Muscle of back (tissue), 3 donors: ENCODE measurements at regions not wholly inside any gene's neighbourhood (a gene's known extent, or its start where the extent isn't known, plus 50 kb on each side); places are given as distances from the start of the nearest gene placed in this dataset.
"Not testable (repeated sequence)": the region's sequence is repeated elsewhere in the genome, so short reads cannot be mapped to it uniquely, and the experiment has no call there.

Source experiments
- DNase-seq, 3 donors: peaks; one replicate each; pipeline versions ENCODE4 v3.0.0 to v3.0.0-alpha.2; 2013

DNA sequence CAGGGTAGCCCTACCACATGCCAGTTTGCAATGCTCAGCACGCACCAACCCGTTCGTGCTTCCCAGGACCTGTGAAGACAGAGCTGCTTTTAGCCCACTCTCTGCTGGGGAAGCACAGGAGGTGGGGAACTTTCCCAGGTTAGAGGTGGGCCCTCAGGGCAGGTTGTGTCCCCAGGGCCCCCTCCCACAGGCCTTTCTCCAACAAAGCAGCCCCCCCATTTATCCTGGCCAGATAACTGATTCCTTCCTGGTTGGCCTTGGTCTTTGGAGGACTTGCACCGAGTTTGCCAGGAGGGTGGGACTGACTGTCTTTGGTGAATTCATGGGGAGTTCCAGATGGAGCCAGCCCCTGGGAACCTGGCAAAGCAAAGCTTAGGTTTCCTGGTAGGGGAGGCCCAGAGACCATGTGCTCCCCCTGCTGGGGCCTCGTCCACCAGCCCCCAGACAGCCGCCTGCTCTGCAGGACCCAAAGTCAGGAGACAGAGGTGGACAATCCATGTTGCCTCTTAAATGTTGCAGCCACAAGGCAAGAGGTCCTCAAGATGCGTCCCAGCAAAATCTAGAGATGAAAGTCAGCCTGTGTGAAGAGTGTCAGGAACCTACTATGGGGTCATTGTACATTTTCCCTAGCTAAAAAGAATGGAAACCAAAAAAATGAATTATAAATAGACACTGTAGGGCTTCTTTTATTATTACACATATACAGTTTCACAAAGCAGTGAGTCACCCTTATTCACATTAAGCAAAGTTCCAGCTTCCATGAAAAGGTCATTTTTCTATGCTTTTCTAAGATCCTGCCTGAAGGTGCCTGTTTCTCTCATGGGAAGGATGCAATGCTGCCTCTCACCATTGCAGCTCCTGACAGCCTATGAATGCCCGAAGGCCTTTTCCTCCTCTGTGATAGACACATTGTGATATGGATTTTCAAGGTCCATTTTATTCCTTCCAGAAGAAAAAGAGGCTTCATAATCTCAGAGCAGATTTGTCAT lies 497.8 kb downstream of the PREX1 start:
- peak in 1 of 3 donors; percentile 53 for DNase-seq

DNA sequence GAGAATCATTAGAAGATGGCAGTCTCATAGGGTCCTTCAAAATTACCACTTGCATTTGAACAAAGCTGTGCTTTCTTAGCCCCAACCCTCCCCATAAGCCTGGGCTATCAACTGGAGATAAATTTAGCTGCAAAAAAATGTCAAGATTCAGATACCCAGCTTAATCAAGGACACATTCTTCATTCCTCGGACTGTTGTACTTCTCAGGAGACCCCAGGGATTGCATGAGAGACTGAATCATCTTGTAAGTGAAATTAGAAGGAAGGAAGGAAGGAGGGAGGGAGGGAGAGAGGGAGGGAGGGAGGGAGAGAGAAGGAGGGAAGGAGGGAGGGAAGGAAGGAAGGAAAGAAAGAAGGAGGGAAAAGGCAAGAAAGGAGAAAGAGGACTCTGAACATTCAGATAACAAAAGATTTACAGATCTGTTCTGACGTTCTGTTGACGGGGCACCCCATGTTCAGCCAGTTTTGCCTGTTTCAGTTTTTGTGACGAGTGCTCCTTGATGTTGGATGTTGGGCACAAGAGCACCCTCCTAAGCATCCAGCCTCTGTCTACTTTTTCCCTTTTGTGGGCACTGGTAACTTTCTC lies 498.7 kb downstream of the PREX1 start:
- no peak for DNase-seq

DNA sequence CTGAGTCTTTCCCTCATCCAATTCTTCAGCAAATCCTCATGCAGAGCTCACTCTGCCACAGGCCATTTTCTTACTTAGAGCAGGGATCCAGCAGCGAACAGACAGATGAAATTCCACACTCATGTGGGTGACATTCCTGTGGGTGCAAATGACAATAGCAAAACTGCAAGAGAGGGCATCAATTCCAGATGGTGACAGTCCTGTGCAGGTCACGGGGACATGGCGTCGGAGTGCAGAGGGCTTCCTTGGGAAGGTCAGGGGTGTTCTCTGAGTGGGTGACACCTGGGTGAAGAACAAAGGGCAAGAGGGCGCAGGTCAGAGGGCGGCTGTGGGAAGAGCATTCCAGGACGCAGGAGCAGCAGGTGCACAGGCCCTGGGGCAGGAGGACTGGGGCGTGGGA lies 500.0 kb downstream of the PREX1 start:
- not testable (repeated sequence) for DNase-seq

DNA sequence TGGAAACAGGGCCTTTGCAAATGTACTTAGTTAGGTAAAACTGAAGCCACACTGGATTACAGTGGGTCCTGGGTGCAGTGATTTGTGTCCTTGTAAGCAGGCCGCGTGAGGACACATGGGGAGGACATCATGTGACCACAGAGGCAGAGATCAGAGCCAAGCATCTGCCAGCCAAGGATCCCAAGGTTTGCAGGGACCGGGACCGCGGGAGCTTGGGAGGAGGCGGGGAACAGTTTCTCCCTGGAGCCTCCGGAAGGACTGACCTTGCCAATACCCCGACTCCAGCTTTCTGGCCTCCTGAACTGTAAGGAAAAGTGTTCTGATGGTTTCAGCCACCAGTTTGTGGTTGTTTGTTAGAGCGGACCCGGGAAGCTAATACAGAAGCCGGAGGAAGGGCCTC lies 500.9 kb downstream of the PREX1 start:
- DNase-seq = no peak

DNA sequence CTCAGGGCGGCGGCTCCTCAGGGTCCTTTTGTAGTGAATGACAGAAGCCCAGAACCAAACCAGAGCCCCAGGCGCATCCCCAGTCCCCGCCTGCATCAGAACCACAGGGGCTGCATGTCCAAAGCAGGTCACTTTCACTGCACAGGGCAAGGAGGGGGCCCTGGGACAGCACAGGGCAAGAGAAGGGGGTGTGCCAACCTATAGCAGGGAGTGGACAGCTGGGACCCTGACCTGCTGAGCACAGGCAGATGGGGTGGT lies 501.4 kb downstream of the PREX1 start:
- no peak for DNase-seq

DNA sequence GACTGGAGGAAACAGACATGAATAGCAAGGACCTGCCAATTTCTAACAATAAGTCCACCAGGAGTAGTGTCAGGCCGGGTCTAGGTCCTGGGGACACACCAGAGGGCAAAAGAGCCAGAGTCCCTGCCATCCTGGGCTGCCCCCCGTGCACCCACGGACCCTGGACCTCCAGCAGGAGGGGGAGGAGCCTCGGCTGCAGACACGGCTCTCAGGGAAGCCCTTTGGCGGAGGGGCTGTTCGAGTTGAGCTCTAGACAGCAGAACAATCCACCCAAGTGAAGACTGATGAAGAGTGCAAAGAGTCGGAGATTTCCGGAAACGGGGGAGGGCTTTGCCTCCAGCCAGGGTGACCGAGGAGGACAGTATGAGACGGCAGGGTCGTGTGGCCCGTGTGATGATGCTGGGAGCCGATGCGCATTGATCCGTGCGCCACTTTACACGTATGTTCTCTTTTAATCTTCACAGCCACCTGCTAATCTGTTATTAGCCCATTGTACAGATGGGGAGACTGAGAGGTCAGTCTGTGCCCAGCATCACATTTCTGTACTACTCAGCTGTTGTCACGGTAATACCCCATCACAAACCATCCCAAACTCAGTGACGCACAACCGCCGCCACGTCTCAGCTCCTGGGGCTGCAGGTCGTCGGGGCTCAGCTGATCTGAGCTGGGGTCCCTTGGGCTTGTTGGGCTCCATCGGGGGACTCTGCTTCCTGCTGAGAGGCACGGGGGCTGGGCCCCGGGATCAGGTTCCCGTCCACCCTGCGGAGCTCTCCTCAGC lies 502.0 kb downstream of the PREX1 start:
- no peak for DNase-seq

DNA sequence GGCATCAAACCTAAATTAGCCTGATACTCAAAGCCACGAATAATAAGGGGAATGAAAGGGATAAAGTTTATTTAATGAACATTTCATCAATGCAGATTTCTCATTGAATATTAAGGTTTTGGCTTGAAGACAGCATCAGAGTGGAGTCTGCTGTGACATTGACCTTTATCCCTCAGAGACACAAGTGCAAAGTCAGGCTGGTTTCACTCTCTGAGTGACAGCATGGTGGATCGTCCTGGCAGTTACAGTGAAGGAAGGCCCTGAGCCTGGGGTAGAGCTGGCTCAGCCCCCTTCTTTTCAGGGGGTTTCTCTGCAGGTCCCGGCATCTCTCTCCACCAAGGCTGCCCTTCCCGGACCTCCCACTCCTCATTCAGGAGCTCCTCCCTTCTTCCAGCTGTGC lies 503.1 kb downstream of the PREX1 start:
- no peak for DNase-seq

DNA sequence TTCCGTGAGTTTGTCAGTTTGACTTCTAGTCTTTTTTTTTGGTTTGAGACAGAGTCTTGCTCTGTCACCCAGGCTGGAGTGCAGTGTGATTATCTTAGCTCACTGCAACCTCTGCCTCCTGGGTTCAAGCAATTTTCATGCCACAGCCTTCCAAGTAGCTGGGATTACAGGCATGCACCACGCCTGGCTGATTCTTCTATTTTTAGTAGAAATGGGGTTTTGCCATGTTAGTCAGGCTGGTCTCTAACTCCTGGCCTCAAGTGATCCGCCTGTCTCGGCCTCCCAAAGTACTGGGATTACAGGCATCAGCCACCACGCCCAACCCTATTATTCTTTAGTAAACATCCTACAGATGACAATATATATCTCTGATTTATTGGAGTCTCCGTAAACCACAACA lies 506.5 kb downstream of the PREX1 start:
- no peak for DNase-seq

DNA sequence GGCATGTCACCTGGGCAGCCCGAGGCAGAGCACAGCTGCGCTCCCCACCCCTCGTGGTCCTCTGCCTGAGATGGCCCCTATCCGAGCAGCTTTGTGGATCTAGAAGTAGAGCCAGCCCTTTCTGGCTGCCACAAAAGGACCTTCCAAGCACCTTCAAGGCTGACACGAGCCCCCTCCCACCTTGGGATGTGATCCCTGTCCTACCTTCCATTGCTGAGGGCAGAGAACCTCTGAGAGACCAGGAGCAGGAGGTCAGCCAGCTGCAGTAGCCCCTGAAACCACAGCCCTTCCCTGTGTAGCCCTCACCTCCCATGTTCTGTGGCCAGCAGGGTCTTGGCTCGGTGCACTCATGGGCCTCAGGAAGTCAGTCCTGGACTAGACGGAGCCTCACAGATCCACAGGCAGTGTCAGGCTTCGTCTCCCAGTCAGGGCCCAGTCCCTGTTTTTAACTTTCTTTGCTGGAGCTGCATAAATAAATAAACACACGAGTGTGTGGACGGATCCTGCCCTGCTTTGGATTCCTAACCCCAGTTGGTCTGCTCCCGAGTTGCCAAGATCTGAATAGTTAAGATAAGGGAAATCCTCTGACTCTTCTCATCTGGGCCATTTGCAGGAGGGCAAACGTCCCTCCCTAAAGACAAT lies 507.7 kb downstream of the PREX1 start:
- DNase-seq = no peak

DNA sequence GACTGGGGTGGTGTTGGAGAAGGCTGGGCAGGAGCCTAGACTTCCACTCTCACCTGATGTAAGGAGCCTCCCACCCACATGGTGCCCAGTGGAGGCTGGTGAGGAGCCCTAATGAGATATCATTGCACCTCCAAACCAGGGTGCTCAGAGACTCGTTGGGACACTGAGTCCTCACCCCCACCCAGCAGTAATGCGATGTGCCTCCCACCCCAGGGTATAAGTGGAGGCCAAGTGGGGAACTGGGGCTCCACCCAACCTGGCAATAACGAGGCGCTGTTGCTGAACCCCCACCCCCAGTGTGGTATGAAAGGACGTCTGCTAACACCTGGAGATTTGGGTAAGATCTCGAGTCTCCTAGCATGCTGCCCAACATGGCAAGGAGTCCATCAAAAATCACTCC lies 510.2 kb downstream of the PREX1 start:
- DNase-seq = no peak

DNA sequence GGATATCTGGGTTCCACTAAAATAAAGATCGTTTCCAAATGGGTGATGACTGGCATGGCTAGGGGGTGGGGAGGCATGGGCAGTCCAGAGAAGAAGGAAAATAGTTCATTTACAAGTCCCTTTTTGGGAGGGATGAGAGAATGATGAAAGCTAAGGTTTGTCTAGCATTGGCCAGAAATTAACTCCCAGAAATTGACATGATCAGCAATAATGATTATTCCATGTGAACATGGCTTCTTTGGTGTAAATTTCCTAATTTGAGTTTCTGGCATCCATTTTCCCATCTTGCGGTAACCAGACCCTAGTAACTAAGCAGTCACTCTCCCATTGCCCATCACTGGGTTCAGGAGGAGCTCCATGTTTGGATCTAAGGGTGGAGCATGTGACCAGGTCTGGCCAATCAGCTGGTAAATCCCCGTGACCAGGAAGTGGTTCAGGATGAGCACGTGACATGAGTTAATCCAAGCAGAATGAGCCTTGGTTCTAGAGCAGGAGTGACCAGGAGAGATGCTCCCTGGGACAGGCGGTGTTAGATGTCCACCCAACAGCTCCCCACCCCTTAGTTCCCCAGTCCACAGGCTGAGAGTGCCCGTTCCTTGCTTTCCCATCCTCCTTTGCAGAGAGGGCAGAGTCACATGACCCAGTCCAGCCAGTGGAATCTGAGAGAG lies 512.7 kb downstream of the PREX1 start:
- DNase-seq = no peak

DNA sequence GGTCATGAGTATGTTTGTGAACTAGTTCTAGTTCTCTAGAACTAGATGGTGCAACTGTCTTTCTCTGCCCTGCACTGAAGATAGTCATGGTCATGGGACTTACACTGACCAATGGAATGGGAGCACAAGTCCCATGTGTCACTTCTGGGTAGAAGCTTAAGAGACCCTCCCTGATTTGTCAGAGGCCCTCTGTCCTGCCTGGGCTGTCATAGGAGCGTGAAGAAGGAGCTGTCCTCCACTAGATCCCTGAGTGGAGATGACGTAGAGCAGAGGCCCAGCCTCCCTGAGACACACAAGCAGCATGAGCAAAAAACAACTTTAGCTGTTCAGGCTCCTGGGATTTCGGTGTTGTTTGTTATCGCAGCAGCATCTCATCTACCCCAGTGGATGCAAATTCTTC lies 514.5 kb downstream of the PREX1 start:
- DNase-seq = no peak

DNA sequence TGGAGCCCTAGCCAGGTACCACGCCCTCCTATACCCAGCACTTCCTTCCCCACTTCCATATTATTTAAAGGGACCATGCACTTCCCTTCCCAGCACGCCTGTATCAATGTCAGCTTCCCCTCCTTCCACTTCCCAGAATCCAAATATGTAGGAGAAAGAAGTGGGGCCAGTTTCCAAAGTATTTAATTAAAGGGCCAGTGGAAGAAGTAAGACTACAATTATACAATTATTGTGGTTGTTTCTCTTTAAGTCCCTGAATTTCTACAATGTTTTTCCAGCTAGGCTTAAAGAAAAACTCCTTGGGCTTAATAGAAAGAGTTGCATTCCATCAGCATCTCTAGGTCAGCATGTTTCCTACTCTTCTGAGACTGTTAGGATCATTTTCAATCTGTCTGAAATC lies 515.8 kb downstream of the PREX1 start:
- DNase-seq = no peak

DNA sequence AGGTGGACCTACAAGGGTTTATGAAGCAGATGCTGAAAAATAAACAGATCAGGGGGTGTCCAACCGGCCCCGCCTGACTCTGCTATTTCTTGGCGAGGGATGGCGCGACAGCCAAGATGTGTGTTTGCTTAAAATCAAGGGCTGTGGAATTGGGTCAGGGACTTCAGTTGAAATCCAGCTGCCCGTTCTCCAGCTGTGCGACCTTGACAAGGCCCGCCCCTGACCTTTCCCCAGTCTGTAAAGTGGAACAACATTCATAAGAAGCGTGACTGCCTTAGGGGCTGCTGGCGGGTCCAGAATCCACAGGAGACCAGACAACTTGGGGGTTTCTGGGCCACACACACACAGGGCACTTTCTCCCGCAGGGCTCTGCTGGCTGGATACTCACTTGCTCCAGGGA lies 517.5 kb downstream of the PREX1 start:
- DNase-seq = no peak

DNA sequence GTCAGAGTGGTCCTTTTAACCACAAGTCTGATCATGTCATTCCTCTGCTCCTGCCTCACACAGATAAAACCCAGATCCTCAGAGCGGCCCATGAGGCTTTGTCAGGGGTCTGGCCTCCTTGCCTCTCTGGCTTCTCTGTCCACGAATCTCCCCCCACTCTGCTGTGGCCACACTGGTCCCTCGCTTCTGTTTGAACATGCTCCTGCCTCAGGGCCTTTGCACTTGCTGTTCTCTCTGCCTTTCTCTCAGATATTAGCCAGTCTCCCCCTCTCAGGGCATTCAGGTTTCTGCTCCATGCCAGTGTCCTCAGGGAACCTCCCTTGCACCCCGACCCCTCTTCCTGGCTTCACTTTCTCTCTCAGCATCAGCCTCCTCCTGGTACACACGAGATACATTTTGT lies 518.5 kb downstream of the PREX1 start:
- no peak for DNase-seq

DNA sequence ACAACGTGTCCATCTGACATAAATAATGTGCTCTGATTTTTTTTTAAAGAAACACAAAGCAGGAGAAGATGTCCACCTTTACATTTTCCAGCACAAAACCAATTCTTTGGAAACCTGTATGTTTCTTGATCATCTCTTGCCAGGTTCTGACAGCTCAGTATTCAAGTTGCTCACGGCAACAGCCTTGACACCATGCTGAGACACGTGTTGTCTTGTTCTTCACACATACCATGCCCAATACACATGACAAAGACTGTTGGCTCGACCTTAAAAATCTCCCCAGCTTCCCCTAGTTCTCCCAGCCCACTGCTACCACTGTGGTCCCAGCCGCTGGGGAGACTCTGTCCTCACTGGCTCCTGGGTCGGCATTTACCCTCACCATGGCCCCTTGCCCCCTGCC lies 518.9 kb downstream of the PREX1 start:
- no peak for DNase-seq

DNA sequence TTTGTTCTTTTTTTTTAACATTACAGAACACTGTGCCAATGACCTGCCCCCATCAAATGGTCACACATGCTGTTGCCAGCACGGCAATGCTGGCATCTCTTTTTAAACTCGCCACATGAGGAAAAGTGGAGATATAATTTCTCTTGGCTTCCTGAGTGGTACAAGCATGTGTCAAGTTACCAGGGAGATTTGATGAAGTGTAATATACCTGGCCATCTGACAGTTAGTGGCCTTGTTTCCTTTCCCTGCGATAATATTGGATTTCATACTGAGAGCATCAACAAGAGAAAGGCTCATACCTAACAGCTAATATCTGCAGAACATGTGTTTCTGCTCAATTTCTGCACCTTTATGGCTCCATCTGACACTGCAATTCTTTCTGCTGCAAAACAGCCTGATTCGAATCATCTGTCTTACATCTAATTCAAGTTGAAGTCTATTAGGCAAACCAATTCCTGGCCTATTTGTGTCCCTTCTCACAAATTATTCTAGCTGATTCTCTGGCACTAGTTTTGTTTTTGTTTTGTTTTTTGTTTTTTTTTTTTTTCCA lies 519.5 kb downstream of the PREX1 start:
- DNase-seq = no peak

DNA sequence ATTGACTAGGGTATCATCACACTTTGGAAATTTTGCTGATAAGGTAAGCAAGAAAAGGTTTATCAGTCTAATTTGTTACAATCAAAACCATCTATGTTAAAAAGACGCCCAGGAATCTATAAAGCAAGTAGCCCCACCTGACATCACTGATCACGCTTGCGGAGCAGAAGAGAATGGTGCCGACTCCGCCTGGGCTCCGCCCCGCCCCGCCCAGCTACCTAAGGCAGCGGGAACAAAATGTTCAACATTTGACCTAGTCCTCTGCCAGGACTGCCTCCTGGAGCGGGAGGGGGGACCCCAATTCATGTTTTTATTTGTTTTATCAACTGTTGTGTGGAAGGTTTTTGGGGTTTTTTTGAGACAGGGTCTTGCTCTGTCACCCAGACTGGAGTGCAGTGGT lies 520.5 kb downstream of the PREX1 start:
- no peak for DNase-seq

DNA sequence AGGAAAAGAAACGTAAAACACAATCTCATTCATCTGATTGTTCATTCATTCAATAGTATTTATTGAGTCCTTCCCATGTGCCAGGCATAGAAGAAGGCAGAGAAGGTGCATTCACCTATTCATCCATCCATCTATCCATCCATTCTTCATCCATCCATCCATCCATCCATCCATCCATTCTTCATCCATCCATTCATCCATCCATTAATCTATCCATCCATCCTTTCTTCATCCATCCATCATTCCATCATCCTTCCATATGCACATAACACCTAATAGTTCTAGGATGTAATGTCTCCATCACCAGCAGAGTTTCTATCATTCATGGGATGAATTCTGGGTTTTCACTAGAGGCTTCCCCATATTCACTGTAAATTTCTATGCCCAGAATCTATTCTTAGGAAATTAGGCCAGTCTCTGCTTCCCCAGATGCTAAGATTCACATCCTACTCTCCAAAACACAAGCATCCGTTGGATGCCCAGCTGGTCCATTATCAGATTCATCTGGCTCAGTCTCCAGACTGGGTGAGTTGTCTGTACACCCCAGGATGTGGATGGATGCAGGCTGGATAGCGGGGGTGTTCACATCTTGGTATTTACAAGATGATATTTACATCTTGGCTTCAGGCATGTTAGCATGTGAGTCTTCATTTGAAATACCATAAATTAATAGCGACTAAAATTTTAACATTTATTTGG lies 517.7 kb upstream of the SULF2 start:
- DNase-seq = no peak

DNA sequence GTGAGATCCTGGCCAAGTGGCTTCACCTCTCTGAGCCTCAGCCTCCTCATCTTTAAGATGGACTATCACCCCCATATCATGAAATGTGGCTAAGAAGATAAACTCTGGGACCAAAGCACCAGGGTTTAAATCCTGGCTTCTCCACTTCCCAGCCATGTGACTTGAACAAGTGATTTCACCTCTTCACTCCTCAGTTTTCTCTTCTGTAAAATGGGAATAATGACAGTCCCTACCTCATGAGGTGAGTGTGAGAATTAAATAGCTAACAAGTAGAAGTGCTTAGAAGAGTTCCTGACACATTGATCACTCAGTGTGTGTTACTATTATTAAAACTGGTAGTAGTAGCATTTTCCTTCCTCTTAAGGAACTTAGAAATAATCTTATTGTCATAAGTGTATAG lies 516.9 kb upstream of the SULF2 start:
- DNase-seq = no peak

DNA sequence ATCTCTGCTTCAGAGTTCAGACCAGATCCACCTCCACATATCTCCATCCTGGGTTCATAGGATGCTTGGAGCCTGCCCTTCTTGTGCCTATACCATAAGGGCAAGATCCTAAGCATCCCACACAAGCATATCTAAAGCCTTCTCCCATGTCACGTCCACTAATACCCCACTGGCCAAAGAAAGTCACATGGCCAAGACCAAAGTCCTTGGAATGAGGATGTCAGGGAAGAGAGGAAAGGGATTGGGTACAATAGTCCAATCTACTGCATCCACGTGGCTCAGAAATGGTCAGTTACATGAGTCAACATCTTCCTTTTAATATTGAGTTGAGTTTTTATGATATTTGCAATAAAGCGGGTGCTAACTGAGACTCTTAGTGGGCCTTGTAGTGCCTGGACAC lies 515.9 kb upstream of the SULF2 start:
- no peak for DNase-seq
